HG02588 (cell line): ENCODE measurements at regions not wholly inside any gene's neighbourhood (a gene's known extent, or its start where the extent isn't known, plus 50 kb on each side); places are given as distances from the start of the nearest gene placed in this dataset.

Experiments used
- ATAC-seq: cut with Tn5 transposase; IDR thresholded peaks from one replicate; pipeline ENCODE4 v1.9.1; 2021; ENCODE audit warnings: mild to moderate bottlenecking, moderate library complexity; ENCODE audit not compliant: unreplicated experiment

DNA sequence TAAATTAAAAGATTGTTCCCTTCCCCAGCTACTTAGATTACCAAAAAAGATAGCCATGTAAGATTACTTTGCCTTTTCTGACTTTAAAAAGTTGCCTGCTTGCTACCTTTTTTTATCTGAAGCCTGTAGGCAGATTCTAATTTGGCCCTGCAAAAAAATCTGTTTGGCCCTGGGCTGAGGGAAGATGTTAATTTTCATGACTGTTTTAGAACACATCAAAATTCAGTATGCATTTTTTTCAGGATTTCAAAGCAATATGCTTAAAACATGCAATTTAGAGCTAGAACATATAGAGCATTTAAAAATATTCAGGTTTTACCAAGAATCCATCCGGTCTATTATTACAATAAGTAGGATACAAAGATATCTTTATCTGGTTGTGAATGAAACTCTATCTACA lies 563.6 kb downstream of the NR2F1-AS1 start:
- no peak for ATAC-seq

DNA sequence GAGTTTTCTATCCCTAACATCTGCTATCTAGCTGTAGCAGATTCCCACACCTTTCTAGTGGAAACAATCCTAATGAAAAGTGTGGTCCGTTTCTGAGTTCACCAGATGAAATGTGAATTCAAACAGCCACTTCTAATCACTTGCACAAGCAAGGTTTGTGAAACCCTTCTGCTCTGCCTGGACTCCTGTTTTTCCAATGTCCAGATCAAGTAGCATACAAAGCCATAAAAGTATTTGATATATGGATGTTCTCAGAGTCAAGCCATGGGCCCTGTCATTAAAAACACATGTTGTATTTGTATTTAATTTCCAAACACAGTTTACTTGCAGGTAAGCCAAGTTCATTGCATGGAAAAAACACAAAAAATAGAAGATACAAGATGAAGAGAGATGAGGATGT lies 570.4 kb downstream of the NR2F1-AS1 start:
- no peak for ATAC-seq

DNA sequence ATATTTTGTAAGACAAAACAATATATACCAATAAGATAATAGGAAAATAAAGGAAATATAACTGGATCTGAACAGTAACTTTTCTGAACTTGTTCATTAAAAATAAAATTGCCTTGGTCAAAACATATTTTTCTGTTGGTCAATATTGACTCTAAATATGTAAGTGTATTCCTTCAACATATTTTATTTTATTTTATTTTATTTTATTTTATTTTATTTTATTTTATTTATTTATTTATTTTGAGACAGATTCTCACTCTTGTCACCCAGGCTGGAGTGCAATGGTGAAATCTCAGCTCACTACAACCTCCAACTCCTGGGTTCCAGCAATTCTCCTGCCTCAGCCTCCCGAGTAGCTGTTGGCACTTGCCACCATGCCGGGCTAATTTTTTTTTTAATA lies 571.0 kb downstream of the NR2F1-AS1 start:
- ATAC-seq = no peak

DNA sequence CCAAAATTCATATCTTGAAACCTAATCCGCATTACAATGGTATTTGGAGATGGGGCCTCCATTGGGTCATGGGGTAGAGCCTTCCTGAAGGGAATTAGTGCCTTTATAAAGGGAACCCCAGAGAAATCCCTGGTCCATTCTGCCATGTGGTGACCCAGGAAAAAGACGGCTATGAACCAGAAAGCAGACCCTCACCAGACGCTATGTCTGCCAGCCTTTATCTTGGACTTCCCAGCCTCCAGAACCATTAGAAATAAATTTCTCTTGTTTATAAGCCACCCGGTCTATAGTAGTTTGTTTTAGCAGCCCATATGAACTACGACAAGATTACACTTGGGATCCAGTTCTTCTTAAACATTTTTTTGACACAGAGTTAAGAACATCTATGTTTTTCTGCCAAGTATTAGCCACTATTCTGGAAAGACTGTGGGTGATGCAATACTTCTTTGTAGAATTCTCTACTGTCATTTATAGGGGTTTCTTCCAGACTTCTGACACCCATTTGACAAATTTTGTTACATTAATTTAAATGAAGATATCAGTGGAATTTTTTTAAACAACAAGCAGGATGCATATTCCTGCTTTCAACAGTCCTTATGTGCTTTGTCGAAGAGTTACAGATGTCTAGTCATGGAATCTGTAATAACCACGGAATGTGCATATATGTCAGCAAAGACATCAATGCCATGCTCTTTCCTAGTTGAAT lies 572.4 kb downstream of the NR2F1-AS1 start:
- ATAC-seq = no peak

DNA sequence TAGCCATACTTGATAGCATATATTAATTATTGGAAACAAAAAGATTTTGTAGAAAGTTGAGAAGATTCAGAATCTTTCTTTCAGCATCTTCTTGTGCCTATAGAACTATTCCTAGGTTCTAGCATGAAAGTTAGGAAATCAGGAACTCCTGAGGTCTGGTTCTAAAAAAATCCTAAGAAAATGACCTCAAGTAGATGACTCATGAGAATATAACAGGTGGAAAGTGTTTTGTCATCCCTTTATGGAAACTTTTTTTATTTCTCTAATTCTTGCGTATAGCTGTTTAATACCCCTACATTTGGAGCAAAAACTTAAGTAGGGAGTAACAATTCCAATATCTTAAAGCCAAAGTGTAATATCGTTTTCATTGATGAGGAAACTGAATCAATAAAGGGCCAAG lies 574.1 kb downstream of the NR2F1-AS1 start:
- ATAC-seq = no peak

DNA sequence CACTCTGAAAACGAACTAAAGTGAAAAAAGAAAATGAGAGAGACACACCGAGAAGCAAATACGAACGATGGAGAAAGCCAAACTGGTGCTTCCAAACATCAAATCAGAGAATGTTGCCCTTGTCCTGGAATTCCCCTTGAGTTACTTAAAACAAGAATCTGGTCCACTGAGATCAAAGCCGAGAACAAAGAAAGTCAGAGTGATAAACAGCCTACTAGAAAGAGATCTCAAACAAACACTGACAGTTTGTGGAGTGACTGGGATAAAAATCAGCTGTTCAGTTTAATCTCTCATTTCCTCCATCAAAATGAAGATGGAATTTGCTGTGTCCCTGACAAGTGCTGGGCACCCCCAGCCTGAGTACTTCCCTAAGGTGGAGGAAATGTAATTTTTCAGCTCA lies 582.6 kb downstream of the NR2F1-AS1 start:
- no peak for ATAC-seq

DNA sequence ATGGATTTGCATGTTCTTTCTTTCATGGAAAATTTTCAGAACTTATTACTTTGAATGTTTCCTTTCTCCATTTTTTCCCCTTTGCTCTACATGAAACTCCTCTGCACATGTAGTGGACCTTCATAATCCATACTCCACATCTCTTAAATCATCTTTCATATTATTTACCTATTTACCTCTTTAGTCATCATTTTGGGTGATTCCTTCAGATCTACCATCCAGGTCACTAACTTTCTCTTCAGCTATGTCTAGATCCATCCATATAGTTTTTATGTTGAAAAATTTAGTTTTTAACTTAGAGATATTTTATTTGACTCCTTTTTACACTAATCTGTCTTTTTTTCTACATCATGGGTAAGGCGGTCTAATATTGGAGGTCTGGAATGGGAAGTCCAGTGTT lies 586.6 kb downstream of the NR2F1-AS1 start:
- ATAC-seq = no peak

DNA sequence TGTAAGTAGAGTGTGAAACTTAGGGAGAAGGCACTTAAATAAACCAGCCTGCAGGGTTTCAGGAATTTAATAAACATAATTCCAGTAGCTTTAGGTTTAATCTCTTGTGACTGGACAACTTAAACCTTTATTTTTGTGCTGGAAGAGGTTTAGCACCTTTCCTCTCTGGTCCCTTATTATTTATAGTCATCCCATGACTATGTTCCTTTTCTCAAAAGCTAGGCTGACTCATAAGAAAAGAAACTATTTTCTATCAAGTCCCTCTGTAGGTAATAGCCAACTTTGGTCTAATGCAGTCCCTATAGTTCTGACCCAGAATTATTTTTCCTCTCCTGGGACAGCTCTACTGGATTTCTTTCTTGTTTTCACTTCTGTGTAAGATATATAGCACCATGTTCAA lies 588.9 kb downstream of the NR2F1-AS1 start:
- ATAC-seq = no peak

DNA sequence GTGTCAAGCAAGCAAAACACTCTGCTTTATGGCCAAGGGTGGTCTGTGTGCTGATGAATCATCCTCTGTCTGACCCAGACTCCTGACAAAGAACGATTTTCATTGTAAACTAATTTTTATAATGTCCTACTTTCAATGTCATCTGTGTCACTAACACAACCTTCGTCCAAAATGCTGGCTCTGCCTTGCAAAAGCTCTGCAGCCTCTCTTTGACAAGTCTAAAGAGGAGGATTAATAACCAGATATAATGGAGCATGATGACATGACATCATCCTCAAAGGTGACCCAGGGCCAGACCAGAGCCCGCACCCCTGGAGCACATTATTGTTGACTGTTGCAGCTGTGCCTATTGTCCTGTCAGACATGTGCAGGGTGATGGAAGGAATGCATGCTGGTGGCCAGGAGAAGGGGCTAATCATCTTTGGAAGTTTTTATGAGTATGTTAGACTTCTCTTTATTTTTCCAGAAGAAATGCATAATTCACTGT lies 589.4 kb downstream of the NR2F1-AS1 start:
- no peak for ATAC-seq

DNA sequence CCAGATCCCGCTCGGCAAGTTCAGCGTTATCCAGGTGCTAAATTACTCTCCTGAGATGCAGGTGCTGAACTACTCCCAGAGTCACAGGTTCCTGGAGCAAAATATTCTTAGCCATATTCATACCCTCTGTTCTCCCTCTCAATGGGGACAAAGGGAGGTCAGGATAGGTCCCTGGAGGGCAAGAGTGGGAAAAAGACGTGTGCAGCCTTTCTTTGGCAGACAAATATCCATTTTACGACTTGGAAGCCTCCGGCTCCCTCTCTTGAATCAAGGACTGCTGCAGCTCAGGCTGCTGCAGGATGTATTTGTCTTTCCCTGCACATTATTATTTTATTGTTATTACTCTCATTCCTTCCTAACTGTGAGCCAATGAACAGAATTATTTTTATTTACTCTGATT lies 590.2 kb downstream of the NR2F1-AS1 start:
- no peak for ATAC-seq

DNA sequence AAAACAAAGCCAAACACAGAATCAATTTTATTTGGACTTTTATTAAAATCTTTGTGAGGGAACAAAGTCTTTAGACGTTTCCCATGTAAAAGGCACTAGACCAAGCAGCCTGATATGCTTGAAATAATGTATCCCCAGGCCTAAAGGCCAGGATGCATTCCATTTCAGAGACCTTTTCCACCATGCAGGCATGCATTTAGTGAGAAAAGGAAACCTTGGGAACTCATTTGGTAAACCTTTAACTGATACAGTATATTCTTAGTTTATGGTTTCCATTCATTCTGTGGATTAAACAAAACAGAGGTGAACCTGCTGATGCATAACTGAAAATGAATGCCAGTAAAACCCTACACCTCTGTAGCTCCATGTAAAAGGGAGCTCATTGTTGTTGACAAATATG lies 600.0 kb downstream of the NR2F1-AS1 start:
- ATAC-seq = no peak

DNA sequence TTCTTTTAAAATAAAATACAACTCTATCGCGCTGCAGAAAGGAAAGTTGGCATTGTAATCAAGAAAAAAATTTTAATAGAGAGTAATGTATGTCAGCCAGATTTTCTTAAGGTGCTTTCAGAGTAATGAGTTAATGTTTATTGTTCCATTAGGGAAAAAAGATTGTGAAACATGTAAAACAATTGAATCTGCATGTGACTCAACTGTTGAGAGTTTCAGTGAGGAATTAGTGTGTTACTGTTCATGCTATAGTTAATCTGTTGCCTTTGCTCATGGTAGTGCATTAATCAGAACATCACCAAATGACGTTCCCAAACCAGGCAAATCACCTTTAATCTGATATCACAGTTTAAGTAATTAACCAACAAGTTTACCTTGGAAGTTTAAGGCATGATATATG lies 600.5 kb downstream of the NR2F1-AS1 start:
- no peak for ATAC-seq

DNA sequence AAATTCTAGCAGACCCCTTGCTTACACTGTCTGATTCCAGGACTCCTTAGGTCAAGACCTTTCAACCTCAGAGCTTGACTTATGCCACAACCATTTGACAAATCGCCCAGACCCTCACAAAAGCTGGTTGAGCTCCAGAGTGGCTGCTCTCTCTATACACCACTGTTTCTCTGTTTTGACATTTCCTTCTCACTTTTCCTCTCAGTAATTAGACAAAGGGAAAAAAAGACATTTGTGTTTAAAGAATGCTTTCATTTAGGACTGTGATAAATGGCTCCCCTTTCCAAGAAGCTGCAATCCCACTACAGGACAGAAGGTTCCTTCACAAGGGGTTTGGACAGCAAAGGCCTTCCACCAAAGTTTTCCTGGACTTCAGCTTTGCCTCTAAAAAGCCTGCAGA lies 601.3 kb downstream of the NR2F1-AS1 start:
- ATAC-seq = no peak

DNA sequence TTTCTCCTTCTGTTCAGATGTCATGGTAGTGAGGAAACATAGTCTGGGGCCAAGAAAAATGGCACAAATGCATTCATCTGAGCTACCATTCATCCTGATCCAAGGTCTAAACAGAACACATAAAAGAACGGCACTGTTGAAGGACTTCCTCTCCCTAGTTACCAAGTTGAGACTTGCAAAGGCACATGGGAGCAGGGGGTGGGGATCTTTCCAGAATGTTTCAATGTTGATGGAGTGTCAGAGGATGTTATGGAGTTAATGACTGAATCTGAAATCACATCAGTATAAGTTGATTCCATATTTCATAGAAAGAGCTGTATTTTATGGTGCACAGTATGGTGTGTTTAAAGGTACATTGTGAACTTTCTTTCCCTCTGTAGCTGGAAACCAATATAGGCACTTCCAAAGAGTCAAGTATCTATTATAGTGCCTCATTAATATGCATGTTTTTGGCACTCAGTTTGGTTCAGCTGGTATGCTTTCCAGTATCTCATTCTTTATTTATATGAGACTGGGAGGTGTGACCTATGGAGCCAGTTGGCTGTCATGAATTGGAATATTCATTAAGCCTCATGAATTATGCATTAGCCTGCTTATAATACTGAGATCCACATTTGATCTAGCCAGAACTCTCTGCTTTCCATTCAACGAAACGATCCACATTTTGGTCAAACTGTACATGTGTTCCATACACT lies 603.0 kb downstream of the NR2F1-AS1 start:
- ATAC-seq = no peak

DNA sequence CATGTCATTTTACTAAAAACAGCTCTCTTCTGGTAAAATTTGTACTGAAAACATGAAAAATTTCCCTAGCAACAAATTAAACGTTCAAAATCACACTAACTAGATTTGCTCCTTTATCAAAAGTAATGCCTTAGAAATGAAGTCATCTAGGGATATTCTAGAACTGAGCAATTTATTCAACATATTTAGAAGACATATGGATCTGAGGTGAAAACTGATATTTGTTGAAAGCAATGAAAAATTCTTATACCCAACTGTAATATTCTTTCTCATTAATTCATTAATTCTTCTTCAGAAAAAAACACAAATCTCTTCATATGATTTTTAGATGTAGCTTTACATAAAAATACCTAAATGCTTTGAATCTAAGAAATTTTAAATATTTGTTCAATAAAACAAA lies 604.9 kb downstream of the NR2F1-AS1 start:
- ATAC-seq = no peak

DNA sequence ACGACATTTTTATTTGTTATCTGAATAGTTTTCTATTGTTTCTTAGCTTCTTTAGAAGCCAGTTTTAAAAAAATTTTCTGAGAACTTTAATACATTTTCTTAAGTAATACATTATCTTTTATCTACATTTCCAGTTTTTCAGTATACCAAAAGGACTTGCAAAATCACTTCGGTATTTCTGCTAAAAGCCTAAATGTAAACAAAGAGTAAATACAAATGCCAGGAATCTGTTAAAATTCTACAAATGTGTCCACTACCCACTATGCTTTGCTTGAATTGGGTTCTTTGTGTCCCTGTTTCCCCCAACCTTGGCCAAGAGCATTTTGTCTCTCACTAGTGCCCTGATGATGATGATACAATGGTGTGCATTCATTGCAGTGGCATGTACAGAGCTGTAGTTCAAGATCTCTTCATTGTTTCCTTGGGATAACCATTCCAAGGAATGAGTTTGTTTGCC lies 611.2 kb downstream of the NR2F1-AS1 start:
- ATAC-seq = no peak

DNA sequence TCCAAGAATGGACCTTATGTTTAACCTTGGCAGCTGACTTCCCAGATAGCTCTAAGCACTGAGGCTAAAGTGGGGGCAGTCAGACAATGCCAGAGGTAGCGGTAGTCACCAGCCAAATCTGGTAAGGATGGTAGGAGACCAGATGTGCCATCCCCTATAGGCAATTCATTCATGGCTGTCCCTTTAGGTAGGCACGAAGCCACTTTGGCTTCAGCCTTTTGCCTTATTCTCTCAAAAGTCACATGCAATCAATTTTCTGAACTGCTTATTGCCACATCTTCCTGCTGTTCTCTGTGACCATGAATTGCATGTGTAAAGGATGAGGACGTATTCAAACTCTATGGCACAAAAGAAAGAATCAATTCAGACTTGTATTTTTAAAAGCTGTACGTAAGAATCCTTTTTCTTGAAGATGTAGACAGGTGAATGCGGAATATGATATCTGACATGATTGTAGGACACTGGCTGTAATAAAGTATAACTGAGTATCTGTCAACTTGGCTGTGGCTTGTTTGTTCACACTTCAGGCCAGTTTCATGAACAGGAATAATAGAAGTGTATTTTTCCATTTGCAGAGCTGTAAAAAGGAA lies 611.7 kb downstream of the NR2F1-AS1 start:
- ATAC-seq = no peak

DNA sequence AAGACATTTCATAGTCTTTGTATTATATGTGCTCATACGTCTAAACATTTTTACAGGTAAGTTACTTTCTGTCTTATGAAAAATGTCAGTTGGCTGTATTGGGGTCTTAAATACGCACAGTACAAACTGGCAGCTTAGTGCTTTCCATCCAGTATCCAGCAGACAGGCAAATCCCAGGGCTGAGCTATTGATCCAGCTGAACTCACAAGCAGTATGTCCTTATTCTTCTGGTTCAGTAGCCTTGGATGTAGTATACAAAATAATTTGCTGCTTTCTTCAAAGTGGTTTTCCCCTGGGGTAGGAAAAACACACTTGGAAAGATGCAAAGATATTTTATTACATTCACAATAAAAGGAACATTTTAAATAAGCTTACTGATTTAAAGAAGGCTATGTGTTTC lies 617.2 kb downstream of the NR2F1-AS1 start:
- ATAC-seq = no peak

DNA sequence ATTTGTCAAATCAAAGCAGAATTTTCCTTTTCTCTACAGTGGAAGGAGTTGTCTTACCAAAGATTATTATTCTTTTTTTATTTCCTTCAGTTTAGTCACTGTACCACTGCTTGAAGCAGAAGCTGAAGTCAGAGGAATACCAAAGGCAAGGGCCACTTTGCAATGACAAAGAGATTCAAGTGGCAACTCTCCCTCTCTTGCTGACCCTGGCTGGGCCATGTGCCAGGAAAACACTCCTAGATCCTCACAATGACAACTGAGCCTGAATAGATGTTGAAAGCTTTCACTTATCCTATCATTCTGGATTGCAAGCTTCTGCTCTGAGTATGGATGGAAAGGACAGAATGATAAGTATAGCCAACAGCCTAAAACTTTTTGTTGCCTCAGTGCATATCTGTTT lies 618.3 kb downstream of the NR2F1-AS1 start:
- ATAC-seq = no peak

DNA sequence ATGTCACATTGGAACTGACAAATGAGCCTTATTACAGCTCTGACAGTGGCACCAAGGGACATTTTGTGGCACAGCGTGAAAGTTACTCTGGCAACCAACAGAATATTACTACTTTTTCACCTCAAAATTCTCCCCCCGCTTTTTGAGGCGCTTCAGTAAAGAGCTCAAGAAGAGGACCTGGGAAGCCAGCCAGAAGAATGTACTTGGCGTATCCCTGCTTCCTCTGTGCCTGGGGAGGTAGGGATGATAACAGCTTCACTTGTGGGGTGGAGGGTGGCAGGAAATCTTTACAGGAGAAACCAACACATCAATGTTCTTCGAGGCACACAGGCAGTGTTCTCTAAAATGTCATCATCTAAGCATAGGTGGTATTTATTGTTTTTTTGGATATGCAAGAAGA lies 624.1 kb downstream of the NR2F1-AS1 start:
- no peak for ATAC-seq

DNA sequence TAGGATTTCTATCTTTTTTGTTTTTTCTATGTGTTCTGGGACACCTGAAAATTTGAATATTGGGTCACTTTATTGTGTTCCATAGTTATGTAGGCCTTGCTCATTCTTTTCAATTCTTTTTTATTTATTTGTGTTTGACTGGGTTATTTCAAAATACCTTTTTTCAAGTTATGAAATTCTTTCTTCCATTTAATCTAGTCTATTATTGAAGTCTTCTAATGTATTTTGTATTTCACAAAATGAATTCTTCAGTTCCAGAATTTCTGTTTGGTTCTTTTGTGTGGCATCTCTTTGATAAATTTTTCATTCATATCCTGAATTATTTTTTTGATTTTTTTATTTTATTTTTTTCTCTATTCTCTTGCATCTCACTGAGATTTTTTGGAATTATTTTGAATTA lies 628.8 kb downstream of the NR2F1-AS1 start:
- no peak for ATAC-seq

DNA sequence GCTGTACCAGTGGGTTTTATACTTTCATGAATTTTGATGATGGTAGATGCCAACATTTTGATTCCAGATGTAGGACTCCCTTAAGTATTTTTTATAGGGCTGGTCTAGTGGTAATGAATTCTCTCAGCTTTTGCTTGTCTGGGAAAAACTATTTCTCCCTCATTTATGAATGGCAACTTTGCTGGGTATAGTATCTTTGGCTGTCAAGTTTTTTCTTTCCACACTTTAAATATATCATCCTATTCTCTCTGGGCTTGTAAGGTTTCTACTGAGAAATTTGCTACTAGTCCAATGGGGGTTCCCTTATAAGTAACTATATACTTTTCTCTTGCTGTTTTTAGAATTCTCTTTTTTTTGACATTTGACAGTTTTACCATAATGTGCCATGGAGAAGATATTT lies 629.3 kb downstream of the NR2F1-AS1 start:
- ATAC-seq = no peak
